CD4-positive, alpha-beta T cell (primary cell): ENCODE measurements at regions not wholly inside any gene's neighbourhood (a gene's known extent, or its start where the extent isn't known, plus 50 kb on each side); places are given as distances from the start of the nearest gene placed in this dataset.

Experiments
- ATAC-seq: fragments of 200-7000 bp; cut with Tn5 transposase; one replicate; pipeline ENCODE4 v1.10.0; 2022; ENCODE audit warnings: mild to moderate bottlenecking; ENCODE audit not compliant: poor library complexity
- CTCF ChIA-PET: fragments of 350-600 bp; sonication (Branson Sonifier 250); formaldehyde crosslinking; loops from one replicate; lab custom pipeline; 2021; ENCODE audit warnings: antibody characterized with exemption, inconsistent platforms; lab: Charles Lee
- POLR2A ChIA-PET: fragments of 350-600 bp; sonication (Branson Sonifier 250); formaldehyde crosslinking; loops from one replicate; lab custom pipeline; 2021; ENCODE audit warnings: antibody characterized with exemption, inconsistent platforms; lab: Charles Lee
- DNase-seq, 14 experiments: peaks; one replicate each; pipeline ENCODE4 v3.0.0-alpha.2; 2013 to 2020; ENCODE audit warnings: mixed read lengths in 2 of 14
- H3K27ac ChIP-seq, 2 donors: one replicate each; pipeline versions ENCODE4 v1.5.1 to v1.7.0; 2013; ENCODE audit warnings: low read length in 2 of 2, low read depth in 1 of 2, mild to moderate bottlenecking in 1 of 2
- H3K27me3 ChIP-seq, 2 experiments: 1 replicate in 1 of 2; 2 replicates in 1 of 2; pipeline versions ENCODE4 v1.6.1 to v1.7.0; 2013; ENCODE audit warnings: low read length in 2 of 2, control low read depth in 1 of 2, mild to moderate bottlenecking in 1 of 2, moderate library complexity in 1 of 2; ENCODE audit not compliant: insufficient read depth in 2 of 2, control insufficient read depth in 1 of 2
- H3K36me3 ChIP-seq: one replicate; pipeline ENCODE4 v1.6.1; 2013; ENCODE audit warnings: low read length, control low read depth; ENCODE audit not compliant: insufficient read depth
- H3K4me1 ChIP-seq: one replicate; pipeline ENCODE4 v1.6.1; 2013; ENCODE audit warnings: low read length, control low read depth; ENCODE audit not compliant: insufficient read depth
- H3K4me3 ChIP-seq: one replicate; pipeline ENCODE4 v1.5.1; 2013; ENCODE audit warnings: mild to moderate bottlenecking, low read length, moderate library complexity
- H3K9me3 ChIP-seq, 2 experiments: 1 replicate in 1 of 2; 2 replicates in 1 of 2; pipeline versions ENCODE4 v1.6.1 to v1.7.0; 2013; ENCODE audit warnings: low read length in 2 of 2, mild to moderate bottlenecking in 2 of 2, control low read depth in 1 of 2, moderate library complexity in 1 of 2; ENCODE audit not compliant: control insufficient read depth in 1 of 2, insufficient read depth in 1 of 2
- H3K27ac Mint-ChIP-seq: one replicate; pipeline ENCODE4 v1.8.0; 2020; ENCODE audit warnings: mixed read lengths
- H3K27me3 Mint-ChIP-seq: one replicate; pipeline ENCODE4 v1.8.0; 2021; ENCODE audit warnings: mixed read lengths
- H3K36me3 Mint-ChIP-seq: one replicate; pipeline ENCODE4 v1.8.0; 2021; ENCODE audit warnings: low read depth, mixed read lengths
- H3K4me1 Mint-ChIP-seq: one replicate; pipeline ENCODE4 v1.8.0; 2021; ENCODE audit warnings: low read depth, mixed read lengths
- H3K4me3 Mint-ChIP-seq: one replicate; pipeline ENCODE4 v1.8.0; 2020; ENCODE audit warnings: mild to moderate bottlenecking, mixed read lengths
- H3K9me3 Mint-ChIP-seq: one replicate; pipeline ENCODE4 v1.8.0; 2020; ENCODE audit warnings: mixed read lengths
- intact Hi-C, 2 experiments: fragments of 100-400 bp; cut with DNase I in 1 of 2; cut with micrococcal nuclease in 1 of 2; formaldehyde crosslinking; loops; one replicate each; pipeline versions ENCODE4 v1.15.1 to v1.9.0; 2023 to 2025; cut with DNase I, micrococcal nuclease
- TF ChIP-seq, protein P1 (sequence below): fragments of 200-600 bp; IDR thresholded peaks from one replicate; pipeline ENCODE4 v1.8.0; 2022; ENCODE audit warnings: antibody characterized with exemption, mild to moderate bottlenecking

GRCh38 chr4:111797455-111798163 lies 347.6 kb upstream of the FAM241A start:
- TF ChIP-seq, protein P1, sequence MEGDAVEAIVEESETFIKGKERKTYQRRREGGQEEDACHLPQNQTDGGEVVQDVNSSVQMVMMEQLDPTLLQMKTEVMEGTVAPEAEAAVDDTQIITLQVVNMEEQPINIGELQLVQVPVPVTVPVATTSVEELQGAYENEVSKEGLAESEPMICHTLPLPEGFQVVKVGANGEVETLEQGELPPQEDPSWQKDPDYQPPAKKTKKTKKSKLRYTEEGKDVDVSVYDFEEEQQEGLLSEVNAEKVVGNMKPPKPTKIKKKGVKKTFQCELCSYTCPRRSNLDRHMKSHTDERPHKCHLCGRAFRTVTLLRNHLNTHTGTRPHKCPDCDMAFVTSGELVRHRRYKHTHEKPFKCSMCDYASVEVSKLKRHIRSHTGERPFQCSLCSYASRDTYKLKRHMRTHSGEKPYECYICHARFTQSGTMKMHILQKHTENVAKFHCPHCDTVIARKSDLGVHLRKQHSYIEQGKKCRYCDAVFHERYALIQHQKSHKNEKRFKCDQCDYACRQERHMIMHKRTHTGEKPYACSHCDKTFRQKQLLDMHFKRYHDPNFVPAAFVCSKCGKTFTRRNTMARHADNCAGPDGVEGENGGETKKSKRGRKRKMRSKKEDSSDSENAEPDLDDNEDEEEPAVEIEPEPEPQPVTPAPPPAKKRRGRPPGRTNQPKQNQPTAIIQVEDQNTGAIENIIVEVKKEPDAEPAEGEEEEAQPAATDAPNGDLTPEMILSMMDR: no peak
- peaks cover 2% of the 10 kb centered on the region for H3K9me3 Mint-ChIP-seq
- no peak for ATAC-seq
- Histone ChIP-seq H3K27me3 (no peaks in the 10 kb centered on the region), H3K36me3 (no peaks in the 10 kb centered on the region), H3K9me3 (no peaks in the 10 kb centered on the region), H3K4me3 (no peak overlapping the region), H3K27ac (no peak overlapping the region), H3K4me1 (no peaks in the 10 kb centered on the region)
- POLR2A ChIA-PET: no interaction called here
- CTCF ChIA-PET: no interaction called here
- no peak for DNase-seq
- no peak overlapping the region for H3K4me3 Mint-ChIP-seq
- H3K4me1 Mint-ChIP-seq: no peaks in the 10 kb centered on the region
- no peak overlapping the region for H3K27ac Mint-ChIP-seq
- intact Hi-C loops: no loop called here
- no peaks in the 10 kb centered on the region for H3K27me3 Mint-ChIP-seq
- no peaks in the 10 kb centered on the region for H3K36me3 Mint-ChIP-seq

- Mint-ChIP-seq H3K27me3 (no peaks in the 10 kb centered on the region), H3K9me3 (peaks cover 2% of the 10 kb centered on the region), H3K36me3 (no peaks in the 10 kb centered on the region), H3K4me3 (no peak overlapping the region), H3K4me1 (no peaks in the 10 kb centered on the region), H3K27ac (no peak overlapping the region)
- DNase-seq: no peak
- Histone ChIP-seq H3K4me1 (no peaks in the 10 kb centered on the region), H3K27ac (no peak overlapping the region), H3K27me3 (no peaks in the 10 kb centered on the region), H3K9me3 (no peaks in the 10 kb centered on the region), H3K36me3 (no peaks in the 10 kb centered on the region), H3K4me3 (no peak overlapping the region)
- intact Hi-C loops: no loop called here
- TF ChIP-seq, protein P1: no peak
- CTCF ChIA-PET: no interaction called here
- no peak for ATAC-seq
- POLR2A ChIA-PET: no interaction called here
These were observed 346.4 kb upstream of the FAM241A start for GRCh38 chr4:111798840-111799239.

DNA sequence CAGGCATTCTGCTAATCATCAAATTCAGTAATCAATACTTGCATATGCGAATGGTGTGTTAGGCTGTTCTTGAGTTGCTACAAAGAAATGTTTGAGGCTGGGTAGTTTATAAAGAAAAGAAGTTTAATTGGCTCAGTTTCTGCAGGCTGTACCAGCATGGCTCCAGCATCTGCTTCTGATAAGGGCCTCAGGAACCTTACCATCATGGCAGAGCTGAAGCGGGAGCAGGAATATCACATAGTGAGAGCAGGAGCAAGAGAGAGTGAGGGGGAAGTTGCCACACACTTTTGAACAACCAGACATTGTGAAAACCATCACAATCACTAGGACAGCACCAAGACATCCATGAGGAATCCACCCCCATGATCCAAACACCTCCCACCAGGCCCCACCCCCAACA lies 344.7 kb upstream of the FAM241A start:
- Mint-ChIP-seq H3K36me3 (no peaks in the 10 kb centered on the region), H3K4me3 (no peak overlapping the region), H3K27me3 (no peaks in the 10 kb centered on the region), H3K27ac (no peak overlapping the region), H3K4me1 (no peaks in the 10 kb centered on the region), H3K9me3 (peaks cover 1% of the 10 kb centered on the region)
- ChIA-PET POLR2A (no interaction called here), CTCF (no interaction called here)
- Histone ChIP-seq H3K36me3 (no peaks in the 10 kb centered on the region), H3K4me1 (no peaks in the 10 kb centered on the region), H3K4me3 (no peak overlapping the region), H3K9me3 (no peaks in the 10 kb centered on the region), H3K27me3 (no peaks in the 10 kb centered on the region), H3K27ac (no peak overlapping the region)
- intact Hi-C loops: no loop called here
- TF ChIP-seq, protein P1: no peak
- DNase-seq (no peak), ATAC-seq (no peak)
